Upper lobe of left lung (tissue), 6 donors: ENCODE measurements at regions not wholly inside any gene's neighbourhood (a gene's known extent, or its start where the extent isn't known, plus 50 kb on each side); places are given as distances from the start of the nearest gene placed in this dataset.

Experiments used
- ATAC-seq, 2 donors: fragments of 200-7000 bp; cut with Tn5 transposase; one replicate each; pipeline ENCODE4 v1.9.1; 2022; ENCODE audit warnings: mild to moderate bottlenecking in 2 of 2, moderate library complexity in 2 of 2; ENCODE audit not compliant: low FRiP score in 2 of 2
- DNase-seq, 2 donors: peaks; one replicate each; pipeline ENCODE4 v3.0.0-alpha.2; 2019 to 2020
- H3K27ac ChIP-seq, 4 donors: fragments of 200-600 bp; sonication (generic); one replicate each; pipeline ENCODE4 v1.5.1; 2016 to 2019
- H3K27me3 ChIP-seq, 4 donors: fragments of 200-600 bp; sonication (generic); one replicate each; pipeline ENCODE4 v1.5.1; 2017 to 2019
- H3K36me3 ChIP-seq, 4 donors: fragments of 200-600 bp; sonication (generic); one replicate each; pipeline ENCODE4 v1.5.1; 2016 to 2019
- H3K4me1 ChIP-seq, 4 donors: fragments of 200-600 bp; sonication (generic); one replicate each; pipeline ENCODE4 v1.5.1; 2018 to 2019
- H3K4me3 ChIP-seq, 4 donors: fragments of 200-600 bp; sonication (generic); one replicate each; pipeline ENCODE4 v1.5.1; 2017 to 2019; ENCODE audit warnings: mild to moderate bottlenecking in 2 of 4, moderate library complexity in 1 of 4
- H3K9me3 ChIP-seq, 4 donors: fragments of 200-600 bp; sonication (generic); one replicate each; pipeline ENCODE4 v1.5.1; 2018 to 2019
- EP300 ChIP-seq, 4 donors: sonication (generic); formaldehyde crosslinking; IDR thresholded peaks; one replicate each; pipeline ENCODE4 v1.5.1; 2017; ENCODE audit warnings: antibody characterized with exemption in 4 of 4, control low read depth in 2 of 4
- POLR2A ChIP-seq, 4 donors: fragments of 450-650 bp; IDR thresholded peaks; one replicate each; pipeline ENCODE4 v1.5.1; 2016 to 2017; ENCODE audit warnings: antibody characterized with exemption in 4 of 4, mild to moderate bottlenecking in 2 of 4
- POLR2AphosphoS5 ChIP-seq, 2 donors: sonication (generic); formaldehyde crosslinking; IDR thresholded peaks; one replicate each; pipeline ENCODE4 v1.5.1; 2017; ENCODE audit warnings: antibody characterized with exemption in 2 of 2
- WGBS, 2 donors: methylation state at CpG; one replicate each; pipeline ENCODE4 v1.1.5; 2017 to 2018; 5-methylcytosine and 5-hydroxymethylcytosine counted together
- TF ChIP-seq, protein P1 (sequence below), 6 experiments: fragments of 450-650 bp in 4 of 6; fragments of 200-600 bp in 2 of 6; sonication (generic) in 2 of 6; IDR thresholded peaks; one replicate each; pipeline ENCODE4 v1.5.1; 2016 to 2019; ENCODE audit warnings: antibody characterized with exemption in 6 of 6
- donor health status: DM: no; HTN: no; CAD: no; lungs with moderate emphysema.
- donor health status: DM: no; HTN: yes; CAD: no; lungs with severe emphysema.

DNA sequence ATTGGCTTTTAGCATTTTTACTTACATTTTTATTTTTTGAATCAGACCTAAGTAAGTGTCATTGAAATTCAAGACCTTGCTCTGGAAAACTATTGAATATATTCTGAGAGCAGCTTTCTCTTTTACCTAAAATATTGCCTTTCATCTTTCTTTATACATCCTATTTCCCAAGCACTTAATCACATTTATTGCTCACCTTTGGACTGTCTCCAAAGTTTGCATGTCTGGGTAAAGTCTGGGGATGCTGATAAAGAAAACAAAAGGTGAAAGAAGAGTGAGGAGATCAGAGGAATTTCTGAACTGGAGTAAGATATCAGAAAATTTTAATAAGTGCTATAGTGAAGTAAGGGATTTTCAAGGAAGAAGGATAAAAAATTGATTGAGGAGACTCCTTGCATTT lies 308.5 kb upstream of the AADAT start:
- Histone ChIP-seq H3K4me1 (no peaks in the 10 kb centered on the region), H3K4me3 (no peak overlapping the region), H3K27ac (no peak overlapping the region), H3K9me3 (no peaks in the 10 kb centered on the region), H3K27me3 (no peaks in the 10 kb centered on the region), H3K36me3 (no peaks in the 10 kb centered on the region)
- TF ChIP-seq POLR2A (IDR thresholded peaks at IDR 0.05), result no peak
- TF ChIP-seq, protein P1, sequence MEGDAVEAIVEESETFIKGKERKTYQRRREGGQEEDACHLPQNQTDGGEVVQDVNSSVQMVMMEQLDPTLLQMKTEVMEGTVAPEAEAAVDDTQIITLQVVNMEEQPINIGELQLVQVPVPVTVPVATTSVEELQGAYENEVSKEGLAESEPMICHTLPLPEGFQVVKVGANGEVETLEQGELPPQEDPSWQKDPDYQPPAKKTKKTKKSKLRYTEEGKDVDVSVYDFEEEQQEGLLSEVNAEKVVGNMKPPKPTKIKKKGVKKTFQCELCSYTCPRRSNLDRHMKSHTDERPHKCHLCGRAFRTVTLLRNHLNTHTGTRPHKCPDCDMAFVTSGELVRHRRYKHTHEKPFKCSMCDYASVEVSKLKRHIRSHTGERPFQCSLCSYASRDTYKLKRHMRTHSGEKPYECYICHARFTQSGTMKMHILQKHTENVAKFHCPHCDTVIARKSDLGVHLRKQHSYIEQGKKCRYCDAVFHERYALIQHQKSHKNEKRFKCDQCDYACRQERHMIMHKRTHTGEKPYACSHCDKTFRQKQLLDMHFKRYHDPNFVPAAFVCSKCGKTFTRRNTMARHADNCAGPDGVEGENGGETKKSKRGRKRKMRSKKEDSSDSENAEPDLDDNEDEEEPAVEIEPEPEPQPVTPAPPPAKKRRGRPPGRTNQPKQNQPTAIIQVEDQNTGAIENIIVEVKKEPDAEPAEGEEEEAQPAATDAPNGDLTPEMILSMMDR (IDR thresholded peaks at IDR 0.05), result no peak
- ATAC-seq (no peak), DNase-seq (no peak)

DNA sequence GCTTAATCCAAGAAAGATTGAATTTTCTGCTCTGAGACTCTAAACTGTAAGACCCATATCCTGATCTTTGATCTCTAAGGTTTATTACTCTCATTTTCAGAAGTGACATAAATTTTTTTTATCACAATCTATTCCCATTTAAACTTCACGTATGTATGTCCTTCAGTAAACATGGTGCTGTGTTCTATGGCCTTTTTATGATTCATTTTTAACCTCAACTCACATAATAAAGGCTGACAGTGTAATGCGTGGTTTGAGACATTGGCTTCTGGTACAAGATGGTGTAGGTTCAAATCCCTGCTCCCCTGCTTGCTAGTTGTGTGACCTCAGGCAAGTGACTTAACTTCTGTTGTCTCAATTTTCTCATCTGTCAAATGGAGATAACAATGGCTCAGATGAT lies 306.0 kb upstream of the AADAT start:
- H3K27me3 ChIP-seq, result no peaks in the 10 kb centered on the region
- ATAC-seq, result no peak
- H3K4me3 ChIP-seq, result no peak overlapping the region
- no peak overlapping the region for H3K27ac ChIP-seq
- TF ChIP-seq EP300 (IDR thresholded peaks at IDR 0.05), result no peak
- H3K36me3 ChIP-seq, result no peaks in the 10 kb centered on the region
- no peaks in the 10 kb centered on the region for H3K4me1 ChIP-seq
- no peak for DNase-seq
- no peaks in the 10 kb centered on the region for H3K9me3 ChIP-seq
- 75 to 80% methylated on average over 2 of the region's 2 CpGs for WGBS, 2 donors

DNA sequence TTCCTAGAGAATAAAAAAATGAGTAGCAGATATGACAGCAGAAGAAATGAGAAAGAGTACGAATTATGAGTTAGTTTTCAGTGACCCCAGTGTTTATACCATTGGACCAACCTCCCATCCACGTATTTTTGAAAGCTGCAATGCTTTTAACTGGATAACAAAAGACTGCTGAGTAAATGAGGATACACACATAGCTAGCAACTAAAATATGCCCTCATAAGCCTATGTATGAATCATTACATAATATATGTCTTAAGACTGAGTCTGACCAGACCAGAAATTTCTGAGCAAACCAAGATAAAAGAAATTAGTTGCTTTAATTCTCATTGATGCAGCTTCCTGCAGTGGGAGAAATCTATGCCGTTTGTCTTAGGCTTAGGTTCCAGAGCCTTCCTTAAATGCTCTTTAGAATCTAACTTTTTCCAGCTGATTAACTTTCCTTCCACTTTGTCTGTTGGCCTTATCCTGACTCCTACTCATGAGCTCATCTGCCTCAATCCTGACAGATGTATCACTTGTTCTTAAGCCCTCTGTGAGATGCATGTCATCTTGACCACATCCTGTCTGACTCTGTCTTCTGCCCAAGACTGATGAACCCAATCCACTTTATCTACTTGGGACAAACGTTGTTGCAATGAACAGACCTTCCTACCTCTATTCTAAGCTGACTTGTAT lies 301.4 kb upstream of the AADAT start:
- ATAC-seq (no peak), DNase-seq (no peak)
- Histone ChIP-seq H3K4me3 (no peak overlapping the region), H3K9me3 (no peaks in the 10 kb centered on the region), H3K27me3 (no peaks in the 10 kb centered on the region), H3K4me1 (no peaks in the 10 kb centered on the region), H3K27ac (no peak overlapping the region), H3K36me3 (no peaks in the 10 kb centered on the region)
- WGBS, 2 donors, result 57 to 58% methylated on average over 4 of the region's 4 CpGs
- TF ChIP-seq, protein P1 (IDR thresholded peaks at IDR 0.05), result no peak
- TF ChIP-seq EP300 (IDR thresholded peaks at IDR 0.05) (no peak), POLR2A (IDR thresholded peaks at IDR 0.05) (no peak), POLR2AphosphoS5 (IDR thresholded peaks at IDR 0.05) (no peak)

DNA sequence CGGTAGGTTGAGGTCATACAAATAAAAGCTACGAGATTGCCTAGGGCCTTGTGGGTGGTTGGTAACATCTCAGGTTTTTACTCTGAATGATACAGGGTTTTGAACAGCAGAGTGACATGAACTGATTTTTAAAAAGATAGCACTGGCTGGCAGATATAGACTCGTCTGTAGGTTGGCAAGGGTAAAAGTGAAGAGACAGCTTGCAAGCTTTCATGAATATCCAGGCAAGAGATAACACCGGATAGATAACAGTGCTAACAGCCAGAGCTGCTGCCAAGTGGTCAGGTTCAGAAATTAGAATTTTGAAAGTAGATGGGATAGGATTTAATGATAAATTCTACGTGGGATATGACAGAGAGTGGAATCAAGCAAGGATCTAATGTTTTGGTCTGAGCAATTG lies 299.7 kb upstream of the AADAT start:
- H3K27ac ChIP-seq, result no peak overlapping the region
- no peaks in the 10 kb centered on the region for H3K4me1 ChIP-seq
- 48 to 49% methylated on average over 5 of the region's 5 CpGs for WGBS, 2 donors
- H3K9me3 ChIP-seq, result no peaks in the 10 kb centered on the region
- no peak overlapping the region for H3K4me3 ChIP-seq
- H3K27me3 ChIP-seq, result no peaks in the 10 kb centered on the region
- ATAC-seq (no peak), DNase-seq (no peak)
- H3K36me3 ChIP-seq, result no peaks in the 10 kb centered on the region
- TF ChIP-seq POLR2AphosphoS5 (IDR thresholded peaks at IDR 0.05) (no peak), POLR2A (IDR thresholded peaks at IDR 0.05) (no peak), EP300 (IDR thresholded peaks at IDR 0.05) (no peak)
- TF ChIP-seq, protein P1 (IDR thresholded peaks at IDR 0.05), result no peak

DNA sequence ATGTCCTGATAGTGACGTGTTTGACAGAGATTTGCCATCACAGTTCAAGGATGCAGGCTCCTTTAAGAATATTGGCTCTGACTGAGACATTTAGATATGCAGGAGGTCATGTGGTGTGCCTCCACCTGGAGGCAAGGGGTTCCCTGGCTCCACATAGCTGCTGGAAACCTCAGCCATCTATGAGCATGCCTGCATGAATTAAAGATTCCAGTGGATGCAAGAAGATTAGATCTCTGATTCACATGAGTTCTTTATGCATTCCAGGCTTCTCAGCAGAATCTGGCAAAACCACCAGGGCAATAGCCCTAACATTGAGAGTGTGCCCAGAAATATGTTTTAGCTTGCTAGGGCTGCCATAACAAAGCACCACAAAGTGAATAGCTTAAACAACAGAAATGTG lies 298.5 kb upstream of the AADAT start:
- whole genome bisulfite sequencing, 2 donors, result 58 to 78% methylated on average over 1 of the region's 1 CpG
- no peaks in the 10 kb centered on the region for H3K4me1 ChIP-seq
- TF ChIP-seq, protein P1 (IDR thresholded peaks at IDR 0.05), result no peak
- TF ChIP-seq EP300 (IDR thresholded peaks at IDR 0.05), result no peak
- no peak for TF ChIP-seq POLR2A (IDR thresholded peaks at IDR 0.05)
- TF ChIP-seq POLR2AphosphoS5 (IDR thresholded peaks at IDR 0.05), result no peak
- DNase-seq (no peak), ATAC-seq (no peak)
- no peaks in the 10 kb centered on the region for H3K36me3 ChIP-seq
- no peak overlapping the region for H3K4me3 ChIP-seq
- no peak overlapping the region for H3K27ac ChIP-seq
- no peaks in the 10 kb centered on the region for H3K9me3 ChIP-seq
- no peaks in the 10 kb centered on the region for H3K27me3 ChIP-seq
